T-cell (primary cell): ENCODE measurements at regions not wholly inside any gene's neighbourhood (a gene's known extent, or its start where the extent isn't known, plus 50 kb on each side); places are given as distances from the start of the nearest gene placed in this dataset.
"Not testable (repeated sequence)": the region's sequence is repeated elsewhere in the genome, so short reads cannot be mapped to it uniquely, and the experiment has no call there.

ENCODE experiments used
- ATAC-seq, 4 experiments: fragments of 200-7000 bp in 3 of 4; fragments of 150-1000 bp in 1 of 4; cut with Tn5 transposase; replicated peaks in 1 of 4; 1 replicate in 3 of 4; 2 replicates in 1 of 4; pipeline ENCODE4 v1.10.0; 2021; ENCODE audit warnings: moderate library complexity in 3 of 4, mild to moderate bottlenecking in 2 of 4, moderate number of reproducible peaks in 1 of 4
- CTCF ChIA-PET, 2 donors: fragments of 300-600 bp; sonication (Branson Sonifier 250); formaldehyde crosslinking; loops; one replicate each; lab custom pipeline; 2022; ENCODE audit warnings: antibody characterized with exemption in 2 of 2; lab: Charles Lee
- POLR2A ChIA-PET, 2 donors: fragments of 300-600 bp; sonication (Branson Sonifier 250); formaldehyde crosslinking; loops; one replicate each; lab custom pipeline; 2022; ENCODE audit warnings: antibody characterized with exemption in 2 of 2; lab: Charles Lee
- DNase-seq, 35 experiments: peaks; one replicate each; pipeline versions ENCODE4 v3.0.0 to v3.0.0-alpha.2; 2013 to 2023
- H3K27ac ChIP-seq: one replicate; pipeline ENCODE4 v1.5.1; 2013; ENCODE audit warnings: low read length
- H3K27me3 ChIP-seq, 2 experiments: replicated peaks in 1 of 2; 1 replicate in 1 of 2; 2 replicates in 1 of 2; pipeline versions ENCODE4 v1.6.1 to v1.7.0; 2013; ENCODE audit warnings: low read length in 1 of 2, mixed read lengths in 1 of 2; ENCODE audit not compliant: control insufficient read depth in 2 of 2, insufficient read depth in 2 of 2; ENCODE audit errors: extremely low read depth in 1 of 2
- H3K36me3 ChIP-seq, 2 donors: 1 replicate in 1 of 2; 2 replicates in 1 of 2; pipeline versions ENCODE4 v1.6.1 to v1.7.0; 2013; ENCODE audit warnings: low read length in 1 of 2; ENCODE audit not compliant: control insufficient read depth in 2 of 2, insufficient read depth in 1 of 2; ENCODE audit errors: extremely low read depth in 1 of 2
- H3K4me1 ChIP-seq, 2 experiments: 1 replicate in 1 of 2; 2 replicates in 1 of 2; pipeline versions ENCODE4 v1.6.1 to v1.7.0; 2013; ENCODE audit warnings: low read length in 2 of 2, mixed read lengths in 1 of 2; ENCODE audit not compliant: insufficient read depth in 2 of 2, control insufficient read depth in 1 of 2; ENCODE audit errors: extremely low read depth in 1 of 2
- H3K4me3 ChIP-seq, 2 donors: 1 replicate in 1 of 2; 2 replicates in 1 of 2; pipeline versions ENCODE4 v1.5.1 to v1.7.0; 2013; ENCODE audit warnings: mild to moderate bottlenecking in 2 of 2, low read length in 1 of 2, moderate library complexity in 1 of 2; ENCODE audit not compliant: control insufficient read depth in 1 of 2; ENCODE audit errors: extremely low read depth in 1 of 2
- H3K9me3 ChIP-seq: 2 replicates; pipeline ENCODE4 v1.7.0; 2013
- H3K27ac Mint-ChIP-seq, 2 donors: one replicate each; pipeline ENCODE4 v1.8.0; 2020 to 2021; ENCODE audit warnings: mild to moderate bottlenecking in 2 of 2, mixed read lengths in 2 of 2
- H3K27me3 Mint-ChIP-seq, 2 donors: one replicate each; pipeline ENCODE4 v1.8.0; 2021 to 2022; ENCODE audit warnings: mixed read lengths in 2 of 2
- H3K36me3 Mint-ChIP-seq: one replicate; pipeline ENCODE4 v1.8.0; 2021; ENCODE audit warnings: mixed read lengths
- H3K4me1 Mint-ChIP-seq, 3 donors: one replicate each; pipeline ENCODE4 v1.8.0; 2020 to 2022; ENCODE audit warnings: mixed read lengths in 3 of 3, mild to moderate bottlenecking in 1 of 3
- H3K4me3 Mint-ChIP-seq, 3 donors: one replicate each; pipeline ENCODE4 v1.8.0; 2020 to 2022; ENCODE audit warnings: mild to moderate bottlenecking in 3 of 3, mixed read lengths in 3 of 3, moderate library complexity in 3 of 3
- H3K9me3 Mint-ChIP-seq, 3 donors: one replicate each; pipeline ENCODE4 v1.8.0; 2020 to 2022; ENCODE audit warnings: mixed read lengths in 3 of 3
- WGBS: methylation state at CpG from one replicate; pipeline ENCODE4 v1.1.5; 2013; ENCODE audit warnings: missing lambda C conversion rate; ENCODE audit not compliant: insufficient coverage; 5-methylcytosine and 5-hydroxymethylcytosine counted together

GRCh38 chr11:25244126-25244525 lies 747.3 kb downstream of the LUZP2 start:
- Histone ChIP-seq H3K27ac (no peak overlapping the region), H3K4me3 (no peak overlapping the region), H3K4me1 (no peaks in the 10 kb centered on the region), H3K27me3 (no peaks in the 10 kb centered on the region), H3K9me3 (no peaks in the 10 kb centered on the region), H3K36me3 (no peaks in the 10 kb centered on the region)
- Mint-ChIP-seq H3K9me3 (peaks cover 16 to 22% (median 20%) of the 10 kb centered on the region in 3 donors), H3K4me1 (no peaks in the 10 kb centered on the region), H3K36me3 (no peaks in the 10 kb centered on the region), H3K4me3 (no peak overlapping the region), H3K27me3 (no peaks in the 10 kb centered on the region), H3K27ac (no peak overlapping the region)
- DNase-seq = no peak
- CTCF ChIA-PET = no interaction called here
- POLR2A ChIA-PET = no interaction called here
- no CpG with 5 or more reads among the region's 2 CpGs for WGBS
- ATAC-seq = no peak

GRCh38 chr11:25247336-25247735 lies 750.5 kb downstream of the LUZP2 start:
- Mint-ChIP-seq H3K9me3 (peaks cover 6 to 16% (median 15%) of the 10 kb centered on the region in 3 donors), H3K4me1 (no peaks in the 10 kb centered on the region), H3K27me3 (no peaks in the 10 kb centered on the region), H3K4me3 (no peak overlapping the region), H3K36me3 (no peaks in the 10 kb centered on the region), H3K27ac (no peak overlapping the region)
- H3K27me3 ChIP-seq = no peaks in the 10 kb centered on the region
- no peak overlapping the region for H3K27ac ChIP-seq
- ATAC-seq (no peak), DNase-seq (no peak)
- H3K9me3 ChIP-seq = no peaks in the 10 kb centered on the region
- no CpG with 5 or more reads among the region's 1 CpG for WGBS
- H3K4me3 ChIP-seq = no peak overlapping the region
- H3K4me1 ChIP-seq = no peaks in the 10 kb centered on the region
- ChIA-PET CTCF (no interaction called here), POLR2A (no interaction called here)
- H3K36me3 ChIP-seq = no peaks in the 10 kb centered on the region

GRCh38 chr11:25252854-25253253 lies 756.0 kb downstream of the LUZP2 start:
- ATAC-seq (no peak), DNase-seq (no peak)
- peaks cover 5 to 9% (median 5%) of the 10 kb centered on the region in 3 donors for H3K9me3 Mint-ChIP-seq
- no peak overlapping the region for H3K4me3 Mint-ChIP-seq
- no peak overlapping the region for H3K4me3 ChIP-seq
- CTCF ChIA-PET = no interaction called here
- no peaks in the 10 kb centered on the region for H3K9me3 ChIP-seq
- no peaks in the 10 kb centered on the region for H3K27me3 Mint-ChIP-seq
- no peaks in the 10 kb centered on the region for H3K27me3 ChIP-seq
- POLR2A ChIA-PET = interaction anchor here in 1 of 2 donors (0.9 kb wide), 1 partner anchor 128 kb away, joined by 3 read pairs; no protein-coding TSS in a partner anchor
- no peaks in the 10 kb centered on the region for H3K4me1 Mint-ChIP-seq
- H3K36me3 ChIP-seq = no peaks in the 10 kb centered on the region
- H3K4me1 ChIP-seq = no peaks in the 10 kb centered on the region
- no peak overlapping the region for H3K27ac ChIP-seq
- 60% methylated on average over 1 of the region's 4 CpGs for WGBS
- no peak overlapping the region for H3K27ac Mint-ChIP-seq
- H3K36me3 Mint-ChIP-seq = no peaks in the 10 kb centered on the region

- POLR2A ChIA-PET, H3K9me3 ChIP-seq, H3K4me3 Mint-ChIP-seq, H3K27ac Mint-ChIP-seq, CTCF ChIA-PET, DNase-seq, H3K27me3 Mint-ChIP-seq, H3K27me3 ChIP-seq, H3K27ac ChIP-seq, H3K4me3 ChIP-seq, H3K36me3 ChIP-seq, H3K4me1 ChIP-seq, ATAC-seq, H3K4me1 Mint-ChIP-seq, H3K36me3 Mint-ChIP-seq: not testable (repeated sequence)
- peaks cover 17 to 29% (median 27%) of the 10 kb centered on the region in 3 donors for H3K9me3 Mint-ChIP-seq
- WGBS = no CpG with 5 or more reads among the region's 4 CpGs
These were observed 767.0 kb downstream of the LUZP2 start for GRCh38 chr11:25263861-25264260.

GRCh38 chr11:25271301-25271700 lies 774.4 kb downstream of the LUZP2 start:
- H3K4me3 Mint-ChIP-seq = no peak overlapping the region
- Histone ChIP-seq H3K9me3 (no peaks in the 10 kb centered on the region), H3K36me3 (no peaks in the 10 kb centered on the region), H3K4me1 (no peaks in the 10 kb centered on the region), H3K4me3 (no peak overlapping the region), H3K27me3 (no peaks in the 10 kb centered on the region), H3K27ac (no peak overlapping the region)
- ChIA-PET CTCF (no interaction called here), POLR2A (no interaction called here)
- H3K36me3 Mint-ChIP-seq = no peaks in the 10 kb centered on the region
- H3K27ac Mint-ChIP-seq = no peak overlapping the region
- H3K9me3 Mint-ChIP-seq = peaks cover 7 to 16% (median 15%) of the 10 kb centered on the region in 3 donors
- no peaks in the 10 kb centered on the region for H3K27me3 Mint-ChIP-seq
- DNase-seq (no peak), ATAC-seq (no peak)
- H3K4me1 Mint-ChIP-seq = no peaks in the 10 kb centered on the region

GRCh38 chr11:25272214-25272613 lies 775.4 kb downstream of the LUZP2 start:
- H3K27me3 Mint-ChIP-seq = no peaks in the 10 kb centered on the region
- no peaks in the 10 kb centered on the region for H3K4me1 Mint-ChIP-seq
- DNase-seq (no peak), ATAC-seq (no peak)
- H3K27ac ChIP-seq = no peak overlapping the region
- no peak overlapping the region for H3K4me3 ChIP-seq
- H3K27me3 ChIP-seq = no peaks in the 10 kb centered on the region
- H3K36me3 ChIP-seq = no peaks in the 10 kb centered on the region
- no peak overlapping the region for H3K4me3 Mint-ChIP-seq
- no peak overlapping the region for H3K27ac Mint-ChIP-seq
- H3K9me3 Mint-ChIP-seq = peaks cover 3 to 16% (median 13%) of the 10 kb centered on the region in 3 donors
- ChIA-PET CTCF (no interaction called here), POLR2A (no interaction called here)
- no peaks in the 10 kb centered on the region for H3K36me3 Mint-ChIP-seq
- H3K9me3 ChIP-seq = no peaks in the 10 kb centered on the region
- H3K4me1 ChIP-seq = no peaks in the 10 kb centered on the region

- H3K36me3 ChIP-seq, H3K4me1 Mint-ChIP-seq, H3K36me3 Mint-ChIP-seq, H3K27ac Mint-ChIP-seq, H3K27me3 ChIP-seq, H3K27ac ChIP-seq, H3K4me1 ChIP-seq, H3K27me3 Mint-ChIP-seq, POLR2A ChIA-PET, H3K4me3 ChIP-seq, H3K9me3 ChIP-seq, ATAC-seq, DNase-seq, H3K4me3 Mint-ChIP-seq: not testable (repeated sequence)
- WGBS = 85% methylated on average over 7 of the region's 7 CpGs
- CTCF ChIA-PET = interaction anchor here in 1 of 2 donors (0.6 kb wide), 1 partner anchor 45 kb away, joined by 4 read pairs; no protein-coding TSS in a partner anchor
- H3K9me3 Mint-ChIP-seq = peaks cover 15 to 20% (median 16%) of the 10 kb centered on the region in 3 donors
These were observed 784.0 kb downstream of the LUZP2 start for GRCh38 chr11:25280821-25281220.
